ENCODE measurements at regions not wholly inside any gene's neighbourhood (a gene's known extent, or its start where the extent isn't known, plus 50 kb on each side); places are given as distances from the start of the nearest gene placed in this dataset.

- DNase-seq = no peak
These were observed 120.1 kb upstream of the SLC28A3 start for GRCh38 chr9:84460695-84461094.

GRCh38 chr9:84463272-84463671 is 122.7 kb upstream of the SLC28A3 start:
- DNase-seq = no peak

DNA sequence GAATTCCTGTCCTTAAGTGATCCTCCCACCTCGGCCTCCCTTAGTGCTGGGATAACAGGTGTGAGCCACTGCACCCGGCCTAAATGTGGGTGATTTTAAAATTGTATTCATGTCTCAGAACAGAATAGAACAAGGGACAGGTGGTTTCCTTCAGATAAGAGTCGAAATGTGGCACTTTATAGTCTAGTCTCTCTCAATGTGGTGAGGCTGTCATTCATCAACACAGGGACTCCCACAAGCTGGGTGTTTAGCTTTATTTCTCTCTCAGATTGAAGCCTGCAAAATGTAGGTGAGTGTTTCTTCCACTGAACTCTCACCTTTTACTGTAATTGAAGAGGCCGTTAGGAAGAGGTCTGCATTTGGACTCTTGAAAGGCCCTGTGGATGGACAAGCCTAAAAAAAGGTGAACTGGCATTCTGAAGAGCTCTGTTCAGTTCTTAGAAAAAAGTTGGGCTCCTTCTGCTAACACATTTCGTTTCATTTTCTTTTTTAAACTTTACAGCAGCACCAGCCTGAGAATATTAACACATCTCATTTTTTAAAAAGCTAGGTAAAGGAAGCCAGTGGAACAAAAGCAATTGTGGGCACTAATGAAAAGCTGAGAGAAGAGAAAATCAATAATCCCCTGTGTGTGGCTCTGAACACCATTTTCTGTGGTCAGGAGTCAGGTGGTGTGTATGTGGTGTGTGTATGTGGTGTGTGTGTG is 126.2 kb upstream of the SLC28A3 start:
- no peak for DNase-seq

DNA sequence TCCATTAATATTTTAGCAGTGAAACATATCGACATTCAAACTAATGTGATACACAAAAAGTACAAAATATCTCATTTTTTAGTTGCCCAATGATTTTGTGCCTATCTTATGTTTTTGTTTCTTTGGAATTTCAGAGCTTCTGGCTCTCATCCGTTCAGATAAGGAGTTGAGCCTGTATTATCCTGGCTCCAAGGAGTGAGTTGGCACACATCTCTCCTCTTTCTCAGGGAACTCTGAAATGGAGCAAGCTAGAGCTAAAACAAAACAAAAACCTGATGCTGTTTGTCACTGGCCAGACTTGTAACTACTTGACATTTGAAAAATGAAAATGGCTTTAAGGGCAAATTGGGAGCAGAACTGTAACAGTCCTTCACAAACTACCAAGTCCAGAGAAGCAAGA is 131.3 kb upstream of the SLC28A3 start:
- DNase-seq = no peak

DNA sequence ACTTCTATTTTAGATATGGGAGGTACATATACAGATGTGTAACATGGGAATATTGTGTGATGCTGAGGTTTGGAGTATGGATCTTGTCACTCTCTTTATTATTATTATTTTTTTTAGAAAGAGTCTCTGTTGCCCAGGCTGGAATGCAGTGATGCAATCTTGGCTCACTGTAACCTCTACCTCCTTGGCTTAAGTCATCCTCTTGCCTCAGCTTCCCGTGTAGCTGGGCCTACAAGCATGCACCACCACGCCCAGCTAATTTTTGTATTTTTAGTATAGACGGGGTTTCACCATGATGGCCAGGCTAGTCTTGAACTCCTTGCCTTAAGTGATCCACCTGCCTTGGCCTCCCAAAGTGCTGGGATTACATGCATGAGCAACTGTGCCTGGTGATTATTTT is 138.4 kb upstream of the SLC28A3 start:
- DNase-seq = no peak

DNA sequence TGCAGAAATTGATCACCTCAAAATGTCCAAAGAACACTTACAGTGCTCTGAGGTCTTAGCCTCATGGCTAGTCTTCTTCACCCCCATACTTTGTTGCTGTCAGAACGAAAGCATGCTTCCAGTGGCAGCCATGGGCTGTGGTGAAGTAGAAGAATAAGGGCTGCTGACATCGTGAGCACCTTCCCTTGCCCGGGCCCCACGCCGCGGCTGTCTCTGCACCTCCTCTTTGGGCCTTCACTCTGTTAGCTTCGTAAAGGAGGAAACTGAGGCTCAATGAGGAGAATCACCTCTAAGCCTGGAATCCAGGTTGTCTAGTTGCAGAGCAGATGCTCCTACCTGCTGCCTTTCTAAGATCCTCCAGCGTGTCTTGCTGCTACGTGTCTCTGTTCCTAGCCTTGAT is 139.5 kb upstream of the SLC28A3 start:
- DNase-seq = no peak

- DNase-seq = no peak
These were observed 140.7 kb upstream of the SLC28A3 start for GRCh38 chr9:84481231-84481630.

- DNase-seq = no peak
These were observed 141.2 kb upstream of the SLC28A3 start for GRCh38 chr9:84481636-84482218.

- DNase-seq = no peak
These were observed 142.0 kb upstream of the SLC28A3 start for GRCh38 chr9:84482607-84483006.

- no peak for DNase-seq
These were observed 143.6 kb upstream of the SLC28A3 start for GRCh38 chr9:84484172-84484571.

DNA sequence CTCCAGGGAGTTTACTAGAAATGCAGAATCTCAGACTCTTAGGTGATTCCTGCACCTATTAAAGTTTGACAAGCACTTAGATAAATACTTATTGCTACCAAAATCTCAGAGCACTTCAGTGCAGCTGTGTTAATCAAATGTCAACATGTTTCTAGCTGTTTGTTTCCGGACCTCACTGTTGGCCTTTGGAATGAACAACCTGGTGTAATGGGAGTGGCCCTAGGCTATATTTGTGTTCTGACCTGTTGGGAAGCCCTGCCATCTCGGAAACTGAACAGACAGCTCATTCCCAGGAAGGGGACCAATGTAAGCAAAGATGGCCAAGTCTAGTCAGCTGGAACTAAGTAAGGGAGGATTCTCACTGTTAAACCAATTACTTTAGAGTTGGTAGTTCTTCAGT is 145.0 kb upstream of the SLC28A3 start:
- no peak for DNase-seq

GRCh38 chr9:84486663-84487062 is 146.1 kb upstream of the SLC28A3 start:
- DNase-seq = no peak

GRCh38 chr9:84490206-84490841 is 149.8 kb upstream of the SLC28A3 start:
- DNase-seq = no peak

DNA sequence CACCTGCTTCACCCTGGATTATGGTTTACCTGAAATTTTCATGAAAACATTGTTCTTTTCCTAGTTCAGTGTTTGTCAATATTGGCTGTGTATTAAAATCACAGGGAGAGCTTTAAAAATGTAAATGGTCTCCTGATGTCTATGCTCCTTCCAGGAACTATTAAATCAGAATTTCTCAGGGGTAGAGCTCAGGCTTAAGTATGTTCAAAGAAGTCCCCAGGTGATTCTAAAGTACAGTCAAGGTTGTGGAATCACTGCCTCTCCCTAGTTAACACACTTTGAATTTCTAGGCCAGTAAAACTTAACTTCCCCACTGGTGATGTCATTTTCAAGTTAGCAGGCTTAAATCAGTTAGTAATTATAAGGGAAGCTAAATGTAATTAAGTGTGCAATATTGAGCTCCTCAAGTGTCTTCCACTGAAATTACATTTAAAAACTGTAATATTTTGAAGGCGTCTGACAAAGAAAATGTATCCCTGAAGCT is 150.3 kb upstream of the SLC28A3 start:
- DNase-seq = no peak

GRCh38 chr9:84492366-84493159 is 152.0 kb upstream of the SLC28A3 start:
- DNase-seq = no peak

- peak; percentile 24 for DNase-seq
These were observed 152.9 kb upstream of the SLC28A3 start for GRCh38 chr9:84493284-84493947.

DNA sequence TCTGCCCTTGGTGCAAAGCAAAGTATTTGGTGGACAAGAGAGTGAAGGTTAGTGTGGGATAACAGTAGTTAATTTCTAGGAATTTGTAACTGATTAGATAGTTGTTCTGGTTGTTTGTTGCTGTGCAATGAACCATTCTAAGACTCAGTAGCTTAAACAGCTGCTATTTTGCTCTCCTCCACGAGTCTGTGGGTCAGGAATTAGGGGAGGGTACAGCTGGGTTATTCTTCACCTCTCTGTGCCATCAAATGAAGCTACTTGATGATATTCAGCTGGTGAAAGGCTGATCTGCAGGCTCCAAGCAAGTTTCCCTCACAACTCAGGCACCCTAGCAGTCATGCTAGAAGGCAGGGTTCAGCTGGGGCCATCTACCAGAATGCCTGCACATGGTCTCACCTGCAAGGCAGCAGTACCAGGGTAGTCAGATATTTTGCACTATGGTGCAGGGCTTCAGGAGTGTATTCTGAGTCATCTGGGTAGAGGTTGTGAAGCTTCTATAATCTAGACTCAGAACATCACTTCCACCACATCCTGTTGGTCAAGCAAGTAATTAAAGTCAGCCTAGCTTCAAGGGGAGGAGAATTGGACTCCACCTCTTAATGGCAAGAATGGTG is 159.5 kb upstream of the SLC28A3 start:
- DNase-seq = no peak

- no peak for DNase-seq
These were observed 160.3 kb upstream of the SLC28A3 start for GRCh38 chr9:84500826-84501225.

GRCh38 chr9:84501587-84501986 is 161.0 kb upstream of the SLC28A3 start:
- DNase-seq = no peak

DNA sequence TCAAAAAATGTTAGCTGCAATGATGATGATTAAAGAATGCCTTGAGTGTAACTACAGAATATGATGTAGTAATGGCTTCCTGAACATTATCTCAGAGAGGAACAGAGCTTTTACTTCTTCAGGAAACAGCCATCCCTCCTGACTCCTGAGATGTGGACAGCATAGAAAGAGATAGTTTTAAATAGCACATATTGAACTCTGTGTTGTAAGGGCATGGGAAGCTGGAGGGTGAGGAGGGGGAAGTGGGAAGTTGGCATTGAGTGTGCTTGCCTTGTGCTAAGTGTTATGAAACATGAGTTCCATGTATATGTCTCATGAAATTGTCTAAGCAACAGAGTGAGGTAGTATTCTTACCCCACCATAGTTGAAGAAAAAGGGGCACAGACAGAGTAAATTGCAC is 161.5 kb upstream of the SLC28A3 start:
- DNase-seq = no peak

DNA sequence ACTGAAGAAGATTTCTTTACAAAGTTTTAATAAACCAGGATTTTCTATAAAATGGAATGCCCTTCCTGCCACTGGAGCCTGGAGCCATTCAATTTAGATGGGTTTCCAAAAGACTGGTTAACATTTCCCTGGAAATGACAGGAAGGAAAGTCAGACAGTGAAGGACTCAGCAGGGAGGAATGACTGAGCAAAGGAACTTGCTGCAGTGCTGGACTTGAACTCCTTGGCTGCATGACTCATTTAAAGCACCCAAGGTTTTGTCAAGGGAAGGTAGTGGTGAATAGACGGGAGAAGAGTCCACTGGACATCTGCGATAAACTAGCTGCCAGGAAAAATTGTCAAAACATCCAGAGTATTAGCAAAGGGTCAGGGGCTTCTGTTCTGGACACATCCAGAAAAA is 163.8 kb upstream of the SLC28A3 start:
- no peak for DNase-seq

- DNase-seq = no peak
These were observed 157.9 kb upstream of the NTRK2 start for GRCh38 chr9:84511651-84512050.

DNA sequence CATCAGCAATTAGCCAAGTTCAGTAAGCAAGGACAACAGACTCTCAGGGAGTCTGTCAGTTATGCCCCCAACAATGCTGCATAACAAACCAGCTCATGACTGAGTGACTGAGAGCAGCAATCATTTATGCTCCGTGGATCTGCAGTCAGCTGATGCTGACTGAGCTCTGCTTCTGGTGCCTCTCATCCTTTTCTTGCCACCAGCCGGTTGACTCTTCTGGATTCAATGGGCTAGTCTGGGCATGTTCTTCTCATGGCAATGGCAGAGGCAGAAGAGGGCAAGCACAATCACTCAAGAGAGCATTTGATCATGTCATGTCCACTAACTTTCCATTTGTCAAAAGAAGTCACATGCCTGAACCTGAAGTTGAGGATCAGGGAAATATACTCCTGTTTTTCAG is 157.0 kb upstream of the NTRK2 start:
- DNase-seq = no peak
